RWPE2 (cell line): ENCODE measurements at regions not wholly inside any gene's neighbourhood (a gene's known extent, or its start where the extent isn't known, plus 50 kb on each side); places are given as distances from the start of the nearest gene placed in this dataset.
"Not testable (repeated sequence)": the region's sequence is repeated elsewhere in the genome, so short reads cannot be mapped to it uniquely, and the experiment has no call there.

Source experiments
- ATAC-seq: fragments of 200-7000 bp; cut with Tn5 transposase; 3 replicates; pipeline ENCODE4 v1.9.1; 2021; ENCODE audit warnings: low read depth
- DNase-seq: peaks from one replicate; pipeline ENCODE4 v3.0.0-alpha.2; 2020; ENCODE audit warnings: low spot score
- H3K27ac ChIP-seq: fragments of 450-650 bp; 2 replicates; pipeline ENCODE4 v1.5.1; 2017; ENCODE audit warnings: mild to moderate bottlenecking; ENCODE audit not compliant: poor library complexity, severe bottlenecking
- H3K27me3 ChIP-seq: fragments of 250-450 bp; sonication (Bioruptor Pico); 2 replicates; pipeline ENCODE4 v1.5.1; 2021; ENCODE audit warnings: mild to moderate bottlenecking, moderate library complexity; ENCODE audit not compliant: insufficient read depth, poor library complexity, severe bottlenecking
- H3K36me3 ChIP-seq: fragments of 250-450 bp; sonication (Bioruptor Pico); 2 replicates; pipeline ENCODE4 v1.5.1; 2020; ENCODE audit warnings: low read depth, mild to moderate bottlenecking, moderate library complexity
- H3K4me1 ChIP-seq: fragments of 250-450 bp; sonication (Bioruptor Pico); 2 replicates; pipeline ENCODE4 v1.5.1; 2021; ENCODE audit warnings: mild to moderate bottlenecking, moderate library complexity; ENCODE audit not compliant: insufficient read depth, poor library complexity, severe bottlenecking
- H3K4me3 ChIP-seq: fragments of 250-450 bp; sonication (Bioruptor Pico); 2 replicates; pipeline ENCODE4 v1.5.1; 2021; ENCODE audit warnings: mild to moderate bottlenecking, moderate library complexity; ENCODE audit not compliant: severe bottlenecking
- H3K9me3 ChIP-seq: fragments of 250-450 bp; sonication (Bioruptor Pico); 2 replicates; pipeline ENCODE4 v1.5.1; 2021; ENCODE audit warnings: mild to moderate bottlenecking, moderate library complexity; ENCODE audit not compliant: severe bottlenecking
- TF ChIP-seq, protein P1 (sequence below): fragments of 450-650 bp; IDR thresholded peaks from one replicate; pipeline ENCODE4 v1.5.1; 2017; ENCODE audit warnings: mild to moderate bottlenecking, moderate library complexity; ENCODE audit not compliant: poor library complexity, severe bottlenecking

DNA sequence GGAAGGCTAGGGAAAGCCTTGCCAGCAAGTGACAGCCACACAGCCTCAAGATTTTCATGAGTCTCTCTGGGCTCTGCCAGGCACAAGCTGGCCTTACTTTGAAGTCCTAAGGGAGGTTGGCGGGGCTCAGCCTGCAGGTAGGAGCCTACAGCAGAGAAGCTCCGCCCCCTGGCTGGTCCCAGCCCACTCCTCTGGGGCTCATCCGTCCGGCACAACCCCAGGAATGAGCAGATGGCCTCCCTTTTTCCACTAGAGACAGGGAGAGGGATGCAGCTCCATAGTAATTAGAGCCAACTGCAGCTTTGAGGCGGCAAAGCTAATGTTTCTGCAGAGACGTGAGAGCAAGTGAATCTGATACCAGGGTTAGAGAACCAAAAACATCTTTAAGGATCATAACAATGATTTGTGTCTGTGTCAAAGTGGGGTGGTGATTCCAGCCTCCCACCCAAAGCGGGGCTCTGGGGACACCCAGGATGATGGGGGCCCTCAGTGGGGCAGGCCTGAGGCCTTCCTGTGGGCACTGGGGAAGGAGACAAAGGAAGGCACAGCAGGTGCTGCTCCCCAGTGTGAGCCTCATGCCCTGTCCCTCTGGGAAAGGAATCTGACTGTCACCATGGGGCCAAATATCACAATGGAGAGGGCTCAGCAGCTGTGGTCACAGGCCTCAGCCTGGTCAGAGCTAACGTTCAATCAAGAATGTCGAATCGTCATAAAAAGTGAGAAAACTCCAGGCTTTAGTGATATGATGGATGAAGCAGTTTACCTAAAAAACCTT, 61.5 kb downstream of the RBFOX3 start:
- ATAC-seq (no peak), DNase-seq (no peak)
- TF ChIP-seq, protein P1, sequence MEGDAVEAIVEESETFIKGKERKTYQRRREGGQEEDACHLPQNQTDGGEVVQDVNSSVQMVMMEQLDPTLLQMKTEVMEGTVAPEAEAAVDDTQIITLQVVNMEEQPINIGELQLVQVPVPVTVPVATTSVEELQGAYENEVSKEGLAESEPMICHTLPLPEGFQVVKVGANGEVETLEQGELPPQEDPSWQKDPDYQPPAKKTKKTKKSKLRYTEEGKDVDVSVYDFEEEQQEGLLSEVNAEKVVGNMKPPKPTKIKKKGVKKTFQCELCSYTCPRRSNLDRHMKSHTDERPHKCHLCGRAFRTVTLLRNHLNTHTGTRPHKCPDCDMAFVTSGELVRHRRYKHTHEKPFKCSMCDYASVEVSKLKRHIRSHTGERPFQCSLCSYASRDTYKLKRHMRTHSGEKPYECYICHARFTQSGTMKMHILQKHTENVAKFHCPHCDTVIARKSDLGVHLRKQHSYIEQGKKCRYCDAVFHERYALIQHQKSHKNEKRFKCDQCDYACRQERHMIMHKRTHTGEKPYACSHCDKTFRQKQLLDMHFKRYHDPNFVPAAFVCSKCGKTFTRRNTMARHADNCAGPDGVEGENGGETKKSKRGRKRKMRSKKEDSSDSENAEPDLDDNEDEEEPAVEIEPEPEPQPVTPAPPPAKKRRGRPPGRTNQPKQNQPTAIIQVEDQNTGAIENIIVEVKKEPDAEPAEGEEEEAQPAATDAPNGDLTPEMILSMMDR = no peak
- peaks cover 35% of the 10 kb centered on the region for H3K27me3 ChIP-seq
- no peaks in the 10 kb centered on the region for H3K4me1 ChIP-seq
- H3K36me3 ChIP-seq = no peaks in the 10 kb centered on the region
- no peak overlapping the region for H3K4me3 ChIP-seq
- H3K27ac ChIP-seq = no peak overlapping the region
- peaks cover 8% of the 10 kb centered on the region for H3K9me3 ChIP-seq

- H3K4me1 ChIP-seq = no peaks in the 10 kb centered on the region
- no peak overlapping the region for H3K27ac ChIP-seq
- no peak for ATAC-seq
- no peaks in the 10 kb centered on the region for H3K36me3 ChIP-seq
- no peak for DNase-seq
- TF ChIP-seq, protein P1 = no peak
- H3K9me3 ChIP-seq = peaks cover 6% of the 10 kb centered on the region
- H3K4me3 ChIP-seq = no peak overlapping the region
- H3K27me3 ChIP-seq = peaks cover 45% of the 10 kb centered on the region
Observed at GRCh38 chr17:79548116-79548515, 62.7 kb downstream of the RBFOX3 start.

- peaks cover 51% of the 10 kb centered on the region for H3K27me3 ChIP-seq
- ATAC-seq = no peak
- H3K4me3 ChIP-seq = no peak overlapping the region
- DNase-seq = no peak
- TF ChIP-seq, protein P1 = no peak
- H3K36me3 ChIP-seq = no peaks in the 10 kb centered on the region
- H3K27ac ChIP-seq = no peak overlapping the region
- no peaks in the 10 kb centered on the region for H3K4me1 ChIP-seq
- H3K9me3 ChIP-seq = peaks cover under 1% of the 10 kb centered on the region
Observed at GRCh38 chr17:79547586-79547985, 63.3 kb downstream of the RBFOX3 start.

DNA sequence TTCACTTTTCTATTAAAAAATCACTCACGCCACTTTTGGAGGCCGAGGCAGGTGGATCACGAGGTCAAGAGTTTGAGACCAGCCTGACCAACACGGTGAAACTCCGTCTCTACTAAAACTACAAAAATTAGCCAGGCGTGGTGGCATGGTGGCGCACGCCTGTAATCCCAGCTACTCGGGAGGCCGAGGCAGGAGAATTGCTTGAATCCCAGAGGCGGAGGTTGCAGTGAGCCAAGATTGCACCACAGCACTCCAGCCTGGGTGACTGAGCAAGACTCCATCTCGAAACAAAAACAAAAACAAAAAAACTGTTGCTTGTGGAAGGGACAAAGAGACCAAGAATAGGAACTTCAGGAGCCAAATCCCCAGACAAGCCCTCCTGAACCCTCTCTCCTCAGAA, 63.7 kb downstream of the RBFOX3 start:
- ATAC-seq, H3K27ac ChIP-seq, DNase-seq, H3K4me1 ChIP-seq, H3K9me3 ChIP-seq, H3K36me3 ChIP-seq, H3K4me3 ChIP-seq: not testable (repeated sequence)
- peaks cover 52% of the 10 kb centered on the region for H3K27me3 ChIP-seq

GRCh38 chr17:79546386-79546785, 64.5 kb downstream of the RBFOX3 start:
- TF ChIP-seq, protein P1 = no peak
- H3K27me3 ChIP-seq = peaks cover 52% of the 10 kb centered on the region
- no peaks in the 10 kb centered on the region for H3K4me1 ChIP-seq
- DNase-seq = no peak
- no peaks in the 10 kb centered on the region for H3K9me3 ChIP-seq
- H3K36me3 ChIP-seq = no peaks in the 10 kb centered on the region
- no peak overlapping the region for H3K27ac ChIP-seq
- ATAC-seq = no peak
- H3K4me3 ChIP-seq = no peak overlapping the region
